HepG2 (cell line): ENCODE measurements at regions not wholly inside any gene's neighbourhood (a gene's known extent, or its start where the extent isn't known, plus 50 kb on each side); places are given as distances from the start of the nearest gene placed in this dataset.

Source experiments
- ATAC-seq: fragments of 200-7000 bp; cut with Tn5 transposase; 3 replicates; pipeline ENCODE4 v1.9.1; 2020; ENCODE audit warnings: mild to moderate bottlenecking, moderate library complexity
- BruUV-seq: library from RNA; stranded (reverse); fragments of 400-500 nt; replicated peaks from 2 replicates; lab custom pipeline; 2021; lab: Mats Ljungman, UMichigan
- CTCF ChIA-PET: fragments of 300-600 bp; formaldehyde crosslinking; extraction: SDS; loops from one replicate; lab custom pipeline; 2021; ENCODE audit warnings: low total read pairs, inconsistent platforms, low intra/inter-chr PET ratio; lab: Yijun Ruan, JAX
- POLR2A ChIA-PET: fragments of 350-600 bp; sonication (Branson Sonifier 250); formaldehyde crosslinking; loops from one replicate; lab custom pipeline; 2020; ENCODE audit warnings: antibody characterized with exemption, inconsistent platforms; lab: Yijun Ruan, JAX
- DNase-seq: peaks from one replicate; pipeline ENCODE4 v3.0.0-alpha.2; 2015; ENCODE audit warnings: low spot score
- FAIRE-seq: peaks from 3 replicates; lab custom pipeline; 2011; peaks lifted over from hg19 to GRCh38; lab: Jason Lieb, UNC
- H2AFZ ChIP-seq: one replicate; pipeline ENCODE4 v1.6.1; 2011; ENCODE audit warnings: low read length, inconsistent platforms
- H3K27ac ChIP-seq: fragments of 300-600 bp; 3 replicates; pipeline ENCODE4 v1.8.0; 2011; ENCODE audit warnings: mixed run types, mild to moderate bottlenecking, mixed read lengths, low read length, inconsistent platforms; ENCODE audit not compliant: insufficient read depth; ENCODE audit errors: extremely low read length
- H3K27me3 ChIP-seq, 2 experiments: fragments of 200-600 bp in 1 of 2; 2 replicates in 1 of 2; 3 replicates in 1 of 2; pipeline versions ENCODE4 v1.6.0 to v1.8.0; 2011; ENCODE audit warnings: low read length in 2 of 2, mild to moderate bottlenecking in 2 of 2, moderate library complexity in 2 of 2, inconsistent platforms in 1 of 2; ENCODE audit not compliant: insufficient read depth in 2 of 2, control insufficient read depth in 1 of 2
- H3K36me3 ChIP-seq, 2 experiments: fragments of 200-600 bp in 1 of 2; replicated peaks in 1 of 2; 2 replicates in 1 of 2; 3 replicates in 1 of 2; pipeline versions ENCODE4 v1.5.1 to v1.8.0; 2011; ENCODE audit warnings: low read length in 2 of 2, inconsistent platforms in 1 of 2; ENCODE audit not compliant: insufficient read depth in 2 of 2, control insufficient read depth in 1 of 2
- H3K4me1 ChIP-seq: 2 replicates; pipeline ENCODE4 v1.5.1; 2012; ENCODE audit warnings: low read length, inconsistent platforms; ENCODE audit not compliant: insufficient read depth
- H3K4me2 ChIP-seq: 2 replicates; pipeline ENCODE4 v1.6.0; 2011; ENCODE audit warnings: low read depth, low read length, inconsistent platforms
- H3K4me3 ChIP-seq, 3 experiments: fragments of 200-600 bp in 1 of 3; sonication (generic), shearing (Covaris generic) in 1 of 3; replicated peaks in 1 of 3; 2 replicates each; pipeline ENCODE4 v1.5.1; 2011 to 2016; ENCODE audit warnings: low read length in 3 of 3, inconsistent platforms in 2 of 3, low read depth in 2 of 3, mild to moderate bottlenecking in 2 of 3, control low read depth in 1 of 3, mixed read lengths in 1 of 3; ENCODE audit not compliant: insufficient read depth in 1 of 3
- H3K79me2 ChIP-seq: one replicate; pipeline ENCODE4 v1.6.1; 2011; ENCODE audit warnings: low read length, inconsistent platforms; ENCODE audit not compliant: insufficient read depth
- H3K9ac ChIP-seq: 2 replicates; pipeline ENCODE4 v1.6.0; 2011; ENCODE audit warnings: mild to moderate bottlenecking, low read depth, low read length, inconsistent platforms; ENCODE audit not compliant: insufficient read depth
- H3K9me3 ChIP-seq: 2 replicates; pipeline ENCODE4 v1.5.1; 2012; ENCODE audit warnings: mild to moderate bottlenecking, low read length
- H4K20me1 ChIP-seq: 2 replicates; pipeline ENCODE4 v1.6.0; 2011; ENCODE audit warnings: inconsistent platforms, mild to moderate bottlenecking, low read length, moderate library complexity; ENCODE audit not compliant: insufficient read depth
- AKNA ChIP-seq: sonication (generic); formaldehyde crosslinking; IDR thresholded peaks from 2 replicates; pipeline ENCODE4 v1.4.0; 2020; ENCODE audit warnings: missing genetic modification reagents, borderline replicate concordance
- ASH2L ChIP-seq: fragments of 300-600, 200-600 bp; sonication (generic); IDR thresholded peaks from 2 replicates; pipeline ENCODE4 v1.7.0; 2017; ENCODE audit warnings: low read depth, mild to moderate bottlenecking, moderate library complexity, mixed read lengths, low read length; ENCODE audit not compliant: insufficient read length
- ATF4 ChIP-seq, 2 experiments: fragments of 450-650 bp in 1 of 2; sonication (generic) in 1 of 2; formaldehyde crosslinking; IDR thresholded peaks; 2 replicates each; pipeline versions ENCODE4 v1.5.0 to v1.8.0; 2020 to 2022; ENCODE audit warnings: mild to moderate bottlenecking in 1 of 2, missing genetic modification reagents in 1 of 2
- CERS6 ChIP-seq: sonication (generic); formaldehyde crosslinking; IDR thresholded peaks from 2 replicates; pipeline ENCODE4 v1.5.0; 2020; ENCODE audit warnings: missing genetic modification reagents
- HDAC6 ChIP-seq: fragments of 200-600 bp; sonication (generic); IDR thresholded peaks from 2 replicates; pipeline ENCODE4 v1.7.0; 2017; ENCODE audit warnings: mild to moderate bottlenecking, antibody characterized with exemption, low read length, low read depth
- NFKB2 ChIP-seq: sonication (generic); formaldehyde crosslinking; IDR thresholded peaks from 2 replicates; pipeline ENCODE4 v1.4.0; 2020; ENCODE audit warnings: missing genetic modification reagents, borderline replicate concordance
- SMYD3 ChIP-seq: sonication (generic); formaldehyde crosslinking; IDR thresholded peaks from 2 replicates; pipeline ENCODE4 v1.8.1; 2023; ENCODE audit warnings: mild to moderate bottlenecking, missing genetic modification reagents
- SRF ChIP-seq: IDR thresholded peaks from 2 replicates; pipeline ENCODE4 v1.6.1; 2011; ENCODE audit warnings: mild to moderate bottlenecking, low read depth, low read length, moderate library complexity
- XBP1 ChIP-seq: sonication (generic); formaldehyde crosslinking; IDR thresholded peaks from 2 replicates; pipeline ENCODE4 v1.5.0; 2020; ENCODE audit warnings: missing genetic modification reagents
- XRCC5 ChIP-seq: fragments of 200-400 bp; formaldehyde crosslinking; optimal IDR thresholded peaks from 2 replicates; pipeline ENCODE3; 2017; ENCODE audit warnings: mild to moderate bottlenecking, low read length
- ZBTB14 ChIP-seq: sonication (generic); formaldehyde crosslinking; IDR thresholded peaks from 2 replicates; pipeline ENCODE4 v1.4.0; 2020; ENCODE audit warnings: missing genetic modification reagents
- ZBTB43 ChIP-seq: sonication (generic); formaldehyde crosslinking; conservative IDR thresholded peaks from 2 replicates; pipeline ENCODE4 v1.4.0; 2020; ENCODE audit warnings: missing genetic modification reagents
- ZMYM3 ChIP-seq: sonication (generic); formaldehyde crosslinking; IDR thresholded peaks from 2 replicates; pipeline ENCODE4 v1.5.1; 2020; ENCODE audit warnings: mild to moderate bottlenecking, missing genetic modification reagents
- ZNF337 ChIP-seq: sonication (generic); formaldehyde crosslinking; IDR thresholded peaks from 2 replicates; pipeline ENCODE4 v1.5.1; 2020; ENCODE audit warnings: missing genetic modification reagents, low read depth, mild to moderate bottlenecking, borderline replicate concordance
- ZNF547 ChIP-seq: sonication (generic); formaldehyde crosslinking; IDR thresholded peaks from 2 replicates; pipeline ENCODE4 v1.5.1; 2020; ENCODE audit warnings: mild to moderate bottlenecking, missing genetic modification reagents
- WGBS: methylation state at CpG from one replicate; pipeline ENCODE4 v1.1.6; 2017; ENCODE audit warnings: low lambda C conversion rate; 5-methylcytosine and 5-hydroxymethylcytosine counted together
- in situ Hi-C: cut with HindIII; loops from 2 replicates; pipeline ENCODE4 v1.10.0; 2017; ENCODE audit warnings: low pct_unique_long_range_greater_than_20kb; ENCODE audit not compliant: extremely low pct_ligation_motif_present
- intact Hi-C: fragments of 100-400 bp; cut with micrococcal nuclease; formaldehyde crosslinking; loops from one replicate; pipeline ENCODE4 v1.10.0; 2022; ENCODE audit not compliant: unreplicated experiment
- TF ChIP-seq, protein P1 (sequence below): IDR thresholded peaks from 2 replicates; pipeline ENCODE4 v1.6.1; 2016; ENCODE audit warnings: missing genetic modification reagents, missing compliant biosample characterization

DNA sequence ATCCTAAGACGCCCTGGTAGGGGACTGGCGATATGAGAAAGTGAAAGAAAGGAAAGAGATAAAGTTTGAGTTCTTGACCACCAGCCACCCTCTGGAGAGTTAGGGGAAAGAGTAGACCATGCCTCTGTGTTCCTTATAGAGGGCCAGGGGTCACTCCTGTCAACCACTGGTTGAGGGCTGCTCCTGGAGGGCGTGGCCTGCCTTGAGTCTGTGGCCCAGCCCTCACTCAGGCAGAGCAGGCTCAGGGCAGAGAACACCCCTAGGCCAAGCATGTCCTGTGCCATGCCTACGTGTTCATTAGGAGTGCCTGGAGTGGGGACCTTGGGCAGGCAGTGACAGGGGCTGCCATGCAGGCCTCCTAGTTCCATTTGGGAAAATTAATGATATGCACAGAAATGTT lies 161.1 kb upstream of the EPB41L3 start:
- 0% methylated on average over 2 of the region's 4 CpGs for WGBS
- H2AFZ ChIP-seq, result no peak overlapping the region
- no peaks in the 10 kb centered on the region for H3K27me3 ChIP-seq
- no peak overlapping the region for H3K4me2 ChIP-seq
- POLR2A ChIA-PET, result no interaction called here
- no peaks in the 10 kb centered on the region for H3K79me2 ChIP-seq
- ATAC-seq, result no peak
- no TSS peak for BruUV-seq
- no peak overlapping the region for H3K27ac ChIP-seq
- CTCF ChIA-PET, result no interaction called here
- no peaks in the 10 kb centered on the region for H3K4me1 ChIP-seq
- H3K36me3 ChIP-seq, result no peaks in the 10 kb centered on the region
- H3K9ac ChIP-seq, result no peak overlapping the region
- intact Hi-C loops, result no loop called here
- TF ChIP-seq ATF4 (CRISPR knock-in tag; IDR thresholded peaks at IDR 0.05) (no peak), ZBTB43 (CRISPR knock-in tag) (no peak), ZNF547 (CRISPR knock-in tag) (no peak), ASH2L (no peak), SMYD3 (CRISPR knock-in tag) (no peak), XRCC5 (no peak), SRF (no peak), ZNF337 (CRISPR knock-in tag) (no peak), HDAC6 (no peak), ZBTB14 (no peak), CERS6 (CRISPR knock-in tag) (no peak), NFKB2 (no peak), AKNA (CRISPR knock-in tag) (no peak), ZMYM3 (no peak), XBP1 (no peak)
- TF ChIP-seq, protein P1, sequence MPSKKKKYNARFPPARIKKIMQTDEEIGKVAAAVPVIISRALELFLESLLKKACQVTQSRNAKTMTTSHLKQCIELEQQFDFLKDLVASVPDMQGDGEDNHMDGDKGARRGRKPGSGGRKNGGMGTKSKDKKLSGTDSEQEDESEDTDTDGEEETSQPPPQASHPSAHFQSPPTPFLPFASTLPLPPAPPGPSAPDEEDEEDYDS, result no peak
- TF ChIP-seq, all 625 proteins: peak for 0
- H3K9me3 ChIP-seq, result no peaks in the 10 kb centered on the region
- DNase-seq, result no peak
- FAIRE-seq, result no peak
- in situ Hi-C loops, result no loop called here
- no peak overlapping the region for H3K4me3 ChIP-seq
- no peaks in the 10 kb centered on the region for H4K20me1 ChIP-seq
